B cell (primary cell): ENCODE measurements at regions not wholly inside any gene's neighbourhood (a gene's known extent, or its start where the extent isn't known, plus 50 kb on each side); places are given as distances from the start of the nearest gene placed in this dataset.

ENCODE experiments used
- ATAC-seq: fragments of 200-7000 bp; cut with Tn5 transposase; one replicate; pipeline ENCODE4 v1.10.0; 2021; ENCODE audit warnings: low read depth, mild to moderate bottlenecking, moderate number of reproducible peaks, moderate library complexity
- CTCF ChIA-PET: fragments of 350-600 bp; sonication (Branson Sonifier 250); formaldehyde crosslinking; loops from one replicate; lab custom pipeline; 2021; ENCODE audit warnings: antibody characterized with exemption, inconsistent platforms; lab: Charles Lee
- POLR2A ChIA-PET: fragments of 350-600 bp; sonication (Branson Sonifier 250); formaldehyde crosslinking; loops from one replicate; lab custom pipeline; 2021; ENCODE audit warnings: antibody characterized with exemption; lab: Charles Lee
- DNase-seq: peaks from one replicate; pipeline ENCODE4 v3.0.0; 2013
- H2AFZ ChIP-seq: 2 replicates; pipeline ENCODE4 v1.6.1; 2012; ENCODE audit warnings: mild to moderate bottlenecking, low read depth, low read length; ENCODE audit not compliant: insufficient read depth, poor library complexity, severe bottlenecking
- H3K27ac ChIP-seq, 2 donors: 1 replicate in 1 of 2; 2 replicates in 1 of 2; pipeline ENCODE4 v1.5.1; 2012 to 2013; ENCODE audit warnings: low read length in 2 of 2, mild to moderate bottlenecking in 2 of 2, moderate library complexity in 1 of 2
- H3K27me3 ChIP-seq, 4 experiments: fragments of 200-600 bp in 1 of 4; sonication (generic) in 1 of 4; replicated peaks in 1 of 4; 1 replicate in 2 of 4; 2 replicates in 2 of 4; pipeline versions ENCODE4 v1.6.1 to v1.7.0; 2013 to 2016; ENCODE audit warnings: low read length in 3 of 4, mild to moderate bottlenecking in 2 of 4, mixed read lengths in 1 of 4, moderate library complexity in 1 of 4; ENCODE audit not compliant: insufficient read depth in 4 of 4, control insufficient read depth in 3 of 4; ENCODE audit errors: control extremely low read depth in 1 of 4
- H3K36me3 ChIP-seq, 2 experiments: replicated peaks in 1 of 2; 1 replicate in 1 of 2; 2 replicates in 1 of 2; pipeline versions ENCODE4 v1.6.1 to v1.7.1; 2013; ENCODE audit warnings: low read length in 1 of 2; ENCODE audit not compliant: insufficient read depth in 2 of 2, control insufficient read depth in 1 of 2; ENCODE audit errors: control extremely low read depth in 1 of 2, extremely low read depth in 1 of 2
- H3K4me1 ChIP-seq, 2 donors: fragments of 200-600 bp in 1 of 2; sonication (generic) in 1 of 2; 1 replicate in 1 of 2; 2 replicates in 1 of 2; pipeline versions ENCODE4 v1.5.1 to v1.6.1; 2013 to 2017; ENCODE audit warnings: low read length in 2 of 2; ENCODE audit not compliant: control insufficient read depth in 2 of 2, insufficient read depth in 2 of 2
- H3K4me2 ChIP-seq: replicated peaks from 2 replicates; pipeline ENCODE3; 2012; ENCODE audit warnings: mild to moderate bottlenecking, low read depth, low read length; ENCODE audit not compliant: poor library complexity, severe bottlenecking
- H3K4me3 ChIP-seq, 5 experiments: fragments of 200-600 bp in 1 of 5; sonication (generic) in 1 of 5; 1 replicate in 3 of 5; 2 replicates in 2 of 5; pipeline versions ENCODE4 v1.5.1 to v1.7.0; 2011 to 2016; ENCODE audit warnings: low read length in 4 of 5, mild to moderate bottlenecking in 4 of 5, low read depth in 2 of 5, control low read depth in 1 of 5, moderate library complexity in 1 of 5; ENCODE audit not compliant: insufficient read depth in 1 of 5; ENCODE audit errors: control extremely low read depth in 1 of 5, extremely low read depth in 1 of 5
- H3K79me2 ChIP-seq: fragments of 200-600 bp; sonication (generic); one replicate; pipeline ENCODE4 v1.6.0; 2016; ENCODE audit warnings: low read length; ENCODE audit not compliant: control insufficient read depth, insufficient read depth
- H3K9ac ChIP-seq: fragments of 200-600 bp; sonication (generic); 2 replicates; pipeline ENCODE4 v1.6.1; 2017; ENCODE audit warnings: mild to moderate bottlenecking, low read length, moderate library complexity
- H3K9me3 ChIP-seq, 3 donors: one replicate each; pipeline versions ENCODE4 v1.6.1 to v1.7.1; 2013; ENCODE audit warnings: low read length in 2 of 3; ENCODE audit not compliant: control insufficient read depth in 2 of 3, insufficient read depth in 1 of 3; ENCODE audit errors: control extremely low read depth in 1 of 3
- H4K20me1 ChIP-seq: 2 replicates; pipeline ENCODE4 v1.6.0; 2012; ENCODE audit warnings: mild to moderate bottlenecking, low read length; ENCODE audit not compliant: insufficient read depth, control insufficient read depth, poor library complexity, severe bottlenecking
- H3K27ac Mint-ChIP-seq: one replicate; pipeline ENCODE4 v1.8.0; 2021; ENCODE audit warnings: mixed read lengths
- H3K27me3 Mint-ChIP-seq: one replicate; pipeline ENCODE4 v1.8.0; 2021; ENCODE audit warnings: mixed read lengths
- H3K4me1 Mint-ChIP-seq: one replicate; pipeline ENCODE4 v1.8.0; 2021; ENCODE audit warnings: mixed read lengths
- H3K4me3 Mint-ChIP-seq: one replicate; pipeline ENCODE4 v1.8.0; 2021; ENCODE audit warnings: mixed read lengths
- H3K9me3 Mint-ChIP-seq: one replicate; pipeline ENCODE4 v1.8.0; 2022; ENCODE audit warnings: mixed read lengths; ENCODE audit not compliant: insufficient read depth
- CTCF ChIP-seq: fragments of 200-600 bp; IDR thresholded peaks from one replicate; pipeline ENCODE4 v1.8.0; 2022; ENCODE audit warnings: antibody characterized with exemption, mild to moderate bottlenecking
- EZH2 ChIP-seq: IDR thresholded peaks from 2 replicates; pipeline ENCODE4 v1.6.1; 2012; ENCODE audit warnings: borderline replicate concordance, low read depth, mild to moderate bottlenecking, moderate library complexity, low read length; ENCODE audit not compliant: insufficient read depth, poor library complexity, severe bottlenecking
- WGBS: methylation state at CpG from one replicate; pipeline ENCODE4 v1.1.5; 2013; ENCODE audit warnings: missing lambda C conversion rate; ENCODE audit not compliant: insufficient coverage; 5-methylcytosine and 5-hydroxymethylcytosine counted together
- intact Hi-C: fragments of 100-400 bp; cut with micrococcal nuclease; formaldehyde crosslinking; loops from one replicate; pipeline ENCODE4 v1.10.0; 2022

GRCh38 chr18:68588169-68588568 lies 126.7 kb downstream of the TMX3 start:
- no peak for DNase-seq
- Histone ChIP-seq H3K4me2 (no peak overlapping the region), H3K79me2 (no peaks in the 10 kb centered on the region), H3K27me3 (no peaks in the 10 kb centered on the region), H3K4me1 (no peaks in the 10 kb centered on the region), H3K9ac (no peak overlapping the region), H3K4me3 (no peak overlapping the region), H3K27ac (no peak overlapping the region), H4K20me1 (no peaks in the 10 kb centered on the region), H3K36me3 (no peaks in the 10 kb centered on the region), H2AFZ (no peak overlapping the region), H3K9me3 (no peaks in the 10 kb centered on the region)
- no peak overlapping the region for H3K27ac Mint-ChIP-seq
- ChIA-PET CTCF (no interaction called here), POLR2A (no interaction called here)
- H3K9me3 Mint-ChIP-seq = no peaks in the 10 kb centered on the region
- no CpG with 5 or more reads among the region's 5 CpGs for WGBS
- TF ChIP-seq EZH2 (no peak), CTCF (no peak)
- no peaks in the 10 kb centered on the region for H3K4me1 Mint-ChIP-seq
- no peaks in the 10 kb centered on the region for H3K27me3 Mint-ChIP-seq
- ATAC-seq = no peak
- no peak overlapping the region for H3K4me3 Mint-ChIP-seq
- intact Hi-C loops = no loop called here

- H3K4me2 ChIP-seq = no peak overlapping the region
- H3K9ac ChIP-seq = no peak overlapping the region
- H3K36me3 ChIP-seq = no peaks in the 10 kb centered on the region
- TF ChIP-seq EZH2 (no peak), CTCF (no peak)
- intact Hi-C loops = no loop called here
- POLR2A ChIA-PET = no interaction called here
- H3K27me3 ChIP-seq = no peaks in the 10 kb centered on the region
- H4K20me1 ChIP-seq = no peaks in the 10 kb centered on the region
- CTCF ChIA-PET = no interaction called here
- no peak for ATAC-seq
- H3K4me3 ChIP-seq = no peak overlapping the region
- no peak for DNase-seq
- no peak overlapping the region for H3K4me3 Mint-ChIP-seq
- H3K27ac ChIP-seq = no peak overlapping the region
- no peak overlapping the region for H2AFZ ChIP-seq
- no peaks in the 10 kb centered on the region for H3K4me1 ChIP-seq
- no peak overlapping the region for H3K27ac Mint-ChIP-seq
- H3K27me3 Mint-ChIP-seq = no peaks in the 10 kb centered on the region
- H3K4me1 Mint-ChIP-seq = no peaks in the 10 kb centered on the region
- 100% methylated on average over 1 of the region's 1 CpG for WGBS
- no peaks in the 10 kb centered on the region for H3K9me3 Mint-ChIP-seq
- H3K79me2 ChIP-seq = no peaks in the 10 kb centered on the region
- H3K9me3 ChIP-seq = no peaks in the 10 kb centered on the region
These were observed 131.2 kb downstream of the TMX3 start for GRCh38 chr18:68583685-68584084.
